ENCODE measurements at regions not wholly inside any gene's neighbourhood (a gene's known extent, or its start where the extent isn't known, plus 50 kb on each side); places are given as distances from the start of the nearest gene placed in this dataset.

DNA sequence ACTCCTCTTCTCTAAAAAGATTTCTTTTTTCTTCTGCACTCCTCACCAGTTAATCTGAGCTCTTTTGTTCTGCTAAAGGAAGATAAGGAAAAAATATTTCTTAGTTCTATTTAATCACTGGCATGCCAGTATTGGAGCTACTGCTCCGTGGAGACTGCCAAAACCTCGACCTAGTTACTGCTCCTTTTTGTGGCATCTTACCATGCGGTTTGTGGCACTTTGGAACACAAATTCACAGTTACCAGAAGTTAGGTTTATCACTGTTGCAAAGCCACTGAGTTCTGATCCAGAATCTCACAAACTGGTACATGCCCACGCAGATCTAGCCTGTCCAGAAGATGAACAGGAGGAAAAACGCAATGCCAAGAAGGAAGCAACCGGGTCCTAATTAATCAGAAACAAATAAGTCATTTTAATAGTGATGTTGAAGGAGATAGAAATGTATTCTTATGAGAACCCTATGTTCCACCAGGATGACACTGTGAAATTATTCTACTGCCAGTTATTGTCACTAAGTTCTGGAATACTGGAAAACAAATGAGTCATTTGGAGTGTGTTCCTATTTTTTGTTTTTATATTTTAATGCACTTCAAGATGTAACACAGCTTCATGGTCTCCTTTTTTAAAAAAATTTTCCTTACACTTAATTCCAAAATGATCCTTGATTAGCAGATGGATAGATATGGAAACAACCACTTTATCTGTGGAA, 106.7 kb upstream of the GK2 start:
- TF ChIP-seq, protein P1, sequence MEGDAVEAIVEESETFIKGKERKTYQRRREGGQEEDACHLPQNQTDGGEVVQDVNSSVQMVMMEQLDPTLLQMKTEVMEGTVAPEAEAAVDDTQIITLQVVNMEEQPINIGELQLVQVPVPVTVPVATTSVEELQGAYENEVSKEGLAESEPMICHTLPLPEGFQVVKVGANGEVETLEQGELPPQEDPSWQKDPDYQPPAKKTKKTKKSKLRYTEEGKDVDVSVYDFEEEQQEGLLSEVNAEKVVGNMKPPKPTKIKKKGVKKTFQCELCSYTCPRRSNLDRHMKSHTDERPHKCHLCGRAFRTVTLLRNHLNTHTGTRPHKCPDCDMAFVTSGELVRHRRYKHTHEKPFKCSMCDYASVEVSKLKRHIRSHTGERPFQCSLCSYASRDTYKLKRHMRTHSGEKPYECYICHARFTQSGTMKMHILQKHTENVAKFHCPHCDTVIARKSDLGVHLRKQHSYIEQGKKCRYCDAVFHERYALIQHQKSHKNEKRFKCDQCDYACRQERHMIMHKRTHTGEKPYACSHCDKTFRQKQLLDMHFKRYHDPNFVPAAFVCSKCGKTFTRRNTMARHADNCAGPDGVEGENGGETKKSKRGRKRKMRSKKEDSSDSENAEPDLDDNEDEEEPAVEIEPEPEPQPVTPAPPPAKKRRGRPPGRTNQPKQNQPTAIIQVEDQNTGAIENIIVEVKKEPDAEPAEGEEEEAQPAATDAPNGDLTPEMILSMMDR (IDR thresholded peaks at IDR 0.05; ENCODE audit: extremely low read depth in 1 of 2, insufficient read depth in 1 of 2, low read depth in 1 of 2, low read length in 2 of 2) = no peak
- TF ChIP-seq, protein P2, sequence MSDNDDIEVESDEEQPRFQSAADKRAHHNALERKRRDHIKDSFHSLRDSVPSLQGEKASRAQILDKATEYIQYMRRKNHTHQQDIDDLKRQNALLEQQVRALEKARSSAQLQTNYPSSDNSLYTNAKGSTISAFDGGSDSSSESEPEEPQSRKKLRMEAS (IDR thresholded peaks at IDR 0.05; ENCODE audit: insufficient read depth, insufficient read length) = no peak
- TF ChIP-seq MYC (IDR thresholded peaks at IDR 0.05; ENCODE audit: low read depth, low read length) = no peak
- no peak for TF ChIP-seq JUN (IDR thresholded peaks at IDR 0.05; ENCODE audit: borderline replicate concordance, insufficient read depth, insufficient read length, low read depth)
- no peak for TF ChIP-seq POLR2A (IDR thresholded peaks at IDR 0.05; ENCODE audit: low read depth, low read length)
- no peak for TF ChIP-seq POLR2AphosphoS5 (IDR thresholded peaks at IDR 0.05; ENCODE audit: insufficient read depth, low read depth, low read length)
